Breast epithelium (tissue), 4 donors: ENCODE measurements at regions not wholly inside any gene's neighbourhood (a gene's known extent, or its start where the extent isn't known, plus 50 kb on each side); places are given as distances from the start of the nearest gene placed in this dataset.

Source experiments
- DNase-seq, 2 donors: peaks; one replicate each; pipeline ENCODE4 v3.0.0-alpha.2; 2019; ENCODE audit warnings: low spot score in 2 of 2
- H3K27ac ChIP-seq, 2 donors: fragments of 200-600 bp; sonication (generic) in 1 of 2; one replicate each; pipeline ENCODE4 v1.5.1; 2016 to 2019; ENCODE audit warnings: mild to moderate bottlenecking in 1 of 2
- H3K27me3 ChIP-seq, 2 donors: fragments of 200-600 bp; sonication (generic) in 1 of 2; one replicate each; pipeline versions ENCODE4 v1.5.1 to v1.6.0; 2017 to 2019; ENCODE audit warnings: control low read depth in 1 of 2, mild to moderate bottlenecking in 1 of 2
- H3K36me3 ChIP-seq: fragments of 200-600 bp; one replicate; pipeline ENCODE4 v1.5.1; 2019
- H3K4me1 ChIP-seq, 2 donors: fragments of 200-600 bp; sonication (generic); one replicate each; pipeline ENCODE4 v1.5.1; 2016 to 2019; ENCODE audit warnings: control low read depth in 1 of 2
- H3K4me3 ChIP-seq, 3 donors: fragments of 200-600 bp; sonication (generic); 1 replicate in 2 of 3; 2 replicates in 1 of 3; pipeline ENCODE4 v1.5.1; 2016 to 2019; ENCODE audit warnings: mild to moderate bottlenecking in 3 of 3, moderate library complexity in 2 of 3
- H3K9me3 ChIP-seq, 2 donors: fragments of 200-600 bp; sonication (generic) in 1 of 2; one replicate each; pipeline ENCODE4 v1.5.1; 2016 to 2019; ENCODE audit warnings: control low read depth in 1 of 2
- CTCF ChIP-seq, 3 donors: fragments of 450-650 bp; IDR thresholded peaks; one replicate each; pipeline ENCODE4 v1.5.1; 2016 to 2017; ENCODE audit warnings: antibody characterized with exemption in 3 of 3, mild to moderate bottlenecking in 3 of 3, moderate library complexity in 3 of 3
- POLR2A ChIP-seq: fragments of 450-650 bp; IDR thresholded peaks from one replicate; pipeline ENCODE4 v1.6.1; 2016; ENCODE audit warnings: antibody characterized with exemption, mild to moderate bottlenecking, moderate library complexity
- POLR2AphosphoS5 ChIP-seq, 3 donors: sonication (generic); formaldehyde crosslinking; IDR thresholded peaks; one replicate each; pipeline ENCODE4 v1.6.1; 2017; ENCODE audit warnings: antibody characterized with exemption in 3 of 3
- intact Hi-C: fragments of 100-400 bp; cut with DNase I; formaldehyde crosslinking; loops from one replicate; pipeline ENCODE4 v1.15.1; 2023; ENCODE audit warnings: low total_unique reads

GRCh38 chr6:14880677-14881076, 365.2 kb upstream of the JARID2 start:
- no peak for DNase-seq
- Histone ChIP-seq H3K4me1 (no peaks in the 10 kb centered on the region), H3K36me3 (no peaks in the 10 kb centered on the region), H3K27me3 (no peaks in the 10 kb centered on the region), H3K27ac (no peak overlapping the region), H3K4me3 (no peak overlapping the region), H3K9me3 (no peaks in the 10 kb centered on the region)
- TF ChIP-seq CTCF (IDR thresholded peaks at IDR 0.05) (no peak), POLR2AphosphoS5 (IDR thresholded peaks at IDR 0.05) (no peak), POLR2A (no peak)
- intact Hi-C loops = no loop called here

DNA sequence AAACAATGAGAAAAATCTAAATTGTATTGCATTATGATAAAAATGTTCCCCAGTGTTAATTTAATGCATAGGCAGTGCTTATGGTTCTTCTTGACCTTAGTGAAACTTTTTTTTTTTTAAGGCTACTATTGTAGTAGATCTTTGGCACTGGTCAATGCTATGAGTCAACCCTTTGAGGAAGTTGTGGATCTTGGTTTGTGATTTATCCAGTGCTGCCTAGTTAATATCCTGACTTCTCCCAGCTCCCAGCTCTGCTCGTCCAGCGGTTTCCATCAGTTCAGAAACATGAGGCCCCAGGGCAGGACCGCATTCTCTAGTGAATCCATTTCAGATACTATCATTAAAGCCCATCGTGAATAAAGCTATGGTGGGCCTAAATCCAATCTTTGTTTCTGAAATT, 364.5 kb upstream of the JARID2 start:
- DNase-seq = no peak
- H3K27me3 ChIP-seq = no peaks in the 10 kb centered on the region
- TF ChIP-seq POLR2A (no peak), POLR2AphosphoS5 (IDR thresholded peaks at IDR 0.05) (no peak), CTCF (IDR thresholded peaks at IDR 0.05) (no peak)
- H3K36me3 ChIP-seq = no peaks in the 10 kb centered on the region
- intact Hi-C loops = no loop called here
- H3K9me3 ChIP-seq = no peaks in the 10 kb centered on the region
- no peak overlapping the region for H3K27ac ChIP-seq
- no peak overlapping the region for H3K4me3 ChIP-seq
- H3K4me1 ChIP-seq = no peaks in the 10 kb centered on the region

- no peak for DNase-seq
- TF ChIP-seq POLR2A (no peak), CTCF (IDR thresholded peaks at IDR 0.05) (no peak), POLR2AphosphoS5 (IDR thresholded peaks at IDR 0.05) (no peak)
- Histone ChIP-seq H3K27ac (no peak overlapping the region), H3K36me3 (no peaks in the 10 kb centered on the region), H3K4me3 (no peak overlapping the region), H3K9me3 (no peaks in the 10 kb centered on the region), H3K27me3 (no peaks in the 10 kb centered on the region), H3K4me1 (no peaks in the 10 kb centered on the region)
- intact Hi-C loops = no loop called here
Measured at GRCh38 chr6:14882394-14883026, 363.4 kb upstream of the JARID2 start.

GRCh38 chr6:14883921-14884320, 361.9 kb upstream of the JARID2 start:
- no peak overlapping the region for H3K4me3 ChIP-seq
- no peak for TF ChIP-seq POLR2AphosphoS5 (IDR thresholded peaks at IDR 0.05)
- no peak for TF ChIP-seq CTCF (IDR thresholded peaks at IDR 0.05)
- TF ChIP-seq POLR2A = no peak
- H3K36me3 ChIP-seq = no peaks in the 10 kb centered on the region
- intact Hi-C loops = no loop called here
- no peak overlapping the region for H3K27ac ChIP-seq
- no peaks in the 10 kb centered on the region for H3K4me1 ChIP-seq
- no peaks in the 10 kb centered on the region for H3K9me3 ChIP-seq
- H3K27me3 ChIP-seq = no peaks in the 10 kb centered on the region
- DNase-seq = no peak

DNA sequence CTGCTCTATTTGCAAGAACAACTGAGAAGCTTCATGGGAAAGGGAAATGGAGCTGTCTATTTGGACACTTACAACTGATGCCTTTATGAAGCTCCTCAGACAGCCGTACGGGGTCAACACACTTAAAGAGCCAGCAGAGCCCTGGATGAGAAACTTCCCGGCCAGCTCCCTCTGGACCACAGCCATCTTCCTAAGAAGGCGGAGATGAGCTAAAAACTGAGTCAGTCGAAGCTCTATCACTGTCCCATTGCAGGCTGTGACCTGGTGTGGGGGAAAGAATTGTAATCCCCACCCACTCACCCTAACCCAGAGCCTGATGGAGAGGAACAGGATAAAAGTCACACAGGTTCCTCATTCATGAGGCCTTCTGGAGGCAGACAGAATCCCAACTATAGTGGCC, 360.4 kb upstream of the JARID2 start:
- Histone ChIP-seq H3K4me3 (no peak overlapping the region), H3K4me1 (no peaks in the 10 kb centered on the region), H3K9me3 (no peaks in the 10 kb centered on the region), H3K27ac (no peak overlapping the region), H3K27me3 (no peaks in the 10 kb centered on the region), H3K36me3 (no peaks in the 10 kb centered on the region)
- intact Hi-C loops = no loop called here
- no peak for DNase-seq
- TF ChIP-seq POLR2A (no peak), CTCF (IDR thresholded peaks at IDR 0.05) (no peak), POLR2AphosphoS5 (IDR thresholded peaks at IDR 0.05) (no peak)
